Adrenal gland (tissue), 5 donors: ENCODE measurements at regions not wholly inside any gene's neighbourhood (a gene's known extent, or its start where the extent isn't known, plus 50 kb on each side); places are given as distances from the start of the nearest gene placed in this dataset.

Source experiments
- CTCF ChIP-seq, 6 experiments: fragments of 450-650 bp in 4 of 6; fragments of 200-600 bp in 2 of 6; sonication (generic) in 1 of 6; IDR thresholded peaks; 1 replicate in 5 of 6; 2 replicates in 1 of 6; pipeline versions ENCODE4 v1.5.1 to v1.8.0; 2016 to 2021; ENCODE audit warnings: antibody characterized with exemption in 6 of 6, mild to moderate bottlenecking in 2 of 6, moderate library complexity in 1 of 6
- POLR2A ChIP-seq, 2 donors: fragments of 450-650 bp; IDR thresholded peaks; one replicate each; pipeline ENCODE4 v1.6.1; 2017; ENCODE audit warnings: antibody characterized with exemption in 2 of 2, mild to moderate bottlenecking in 2 of 2, moderate library complexity in 1 of 2
- donor health status: DM: no; HTN: no; CAD: no.

DNA sequence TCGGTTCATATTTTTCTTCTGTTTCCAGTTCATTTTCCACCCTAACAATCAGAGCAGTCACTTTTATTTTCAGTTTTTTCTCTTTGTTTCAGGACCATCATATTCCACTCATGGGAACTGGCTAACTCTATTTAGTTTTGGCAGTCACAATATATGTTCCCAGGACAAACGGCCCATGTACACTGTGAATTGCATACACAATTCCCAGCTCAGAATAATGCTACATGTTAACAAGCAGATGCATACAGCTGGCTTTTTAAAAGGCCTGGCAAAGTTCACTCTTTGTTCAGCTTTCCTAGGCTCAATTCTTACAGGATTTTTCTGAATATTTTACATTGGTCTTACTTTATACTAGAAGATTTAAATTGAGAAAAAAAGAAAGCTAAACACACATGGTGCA is 224.9 kb downstream of the ANKRD50 start:
- TF ChIP-seq CTCF (IDR thresholded peaks at IDR 0.05) (no peak), POLR2A (IDR thresholded peaks at IDR 0.05) (no peak)
